WTC11 (cell line): ENCODE measurements at regions not wholly inside any gene's neighbourhood (a gene's known extent, or its start where the extent isn't known, plus 50 kb on each side); places are given as distances from the start of the nearest gene placed in this dataset.

Source experiments
- ATAC-seq: fragments of 200-7000 bp; cut with Tn5 transposase; 2 replicates; pipeline ENCODE4 v1.10.0; 2021; ENCODE audit warnings: mild to moderate bottlenecking, moderate library complexity
- CTCF ChIA-PET: fragments of 300-600 bp; sonication (Branson Sonifier 250); formaldehyde crosslinking; loops from one replicate; lab custom pipeline; 2021; ENCODE audit warnings: antibody characterized with exemption; lab: Charles Lee
- POLR2A ChIA-PET: fragments of 350-600 bp; sonication (Branson Sonifier 250); formaldehyde crosslinking; loops from one replicate; lab custom pipeline; 2021; ENCODE audit warnings: antibody characterized with exemption; lab: Charles Lee
- DNase-seq: peaks from one replicate; pipeline ENCODE4 v3.0.0; 2021; ENCODE audit warnings: low spot score
- H3K27ac Mint-ChIP-seq: 2 replicates; pipeline ENCODE4 v1.8.0; 2021; ENCODE audit warnings: mixed read lengths
- H3K27me3 Mint-ChIP-seq: 2 replicates; pipeline ENCODE4 v1.8.0; 2021; ENCODE audit warnings: low read depth, mild to moderate bottlenecking, moderate library complexity, mixed read lengths
- H3K36me3 Mint-ChIP-seq: 2 replicates; pipeline ENCODE4 v1.8.0; 2021; ENCODE audit warnings: mixed read lengths
- H3K4me1 Mint-ChIP-seq: 2 replicates; pipeline ENCODE4 v1.8.0; 2022; ENCODE audit warnings: mixed read lengths
- H3K4me3 Mint-ChIP-seq: 2 replicates; pipeline ENCODE4 v1.8.0; 2021; ENCODE audit warnings: mild to moderate bottlenecking, moderate library complexity, mixed read lengths
- H3K9me3 Mint-ChIP-seq: 2 replicates; pipeline ENCODE4 v1.8.0; 2021; ENCODE audit warnings: mixed read lengths
- ARID4B ChIP-seq: sonication (generic); formaldehyde crosslinking; IDR thresholded peaks from 2 replicates; pipeline ENCODE4 v1.8.0; 2023; ENCODE audit warnings: missing genetic modification reagents, mild to moderate bottlenecking, borderline replicate concordance
- ATF3 ChIP-seq: sonication (generic); formaldehyde crosslinking; conservative IDR thresholded peaks from 2 replicates; pipeline ENCODE4 v1.8.1; 2022; ENCODE audit warnings: mild to moderate bottlenecking, missing genetic modification reagents
- CDX4 ChIP-seq: fragments of 250-450 bp; sonication (Bioruptor Pico); IDR thresholded peaks from 2 replicates; pipeline ENCODE4 v1.9.0; 2021; ENCODE audit warnings: moderate library complexity, mild to moderate bottlenecking, inconsistent platforms, borderline replicate concordance
- E2F1 ChIP-seq: sonication (generic); formaldehyde crosslinking; IDR thresholded peaks from 2 replicates; pipeline ENCODE4 v1.8.0; 2022; ENCODE audit warnings: mild to moderate bottlenecking, missing genetic modification reagents
- ELF4 ChIP-seq: sonication (generic); formaldehyde crosslinking; IDR thresholded peaks from 2 replicates; pipeline ENCODE4 v1.8.1; 2022; ENCODE audit warnings: low read depth, mild to moderate bottlenecking, moderate library complexity, missing genetic modification reagents
- ERG ChIP-seq: fragments of 250-450 bp; sonication (Bioruptor Pico); IDR thresholded peaks from 2 replicates; pipeline ENCODE4 v1.8.0; 2021; ENCODE audit warnings: mild to moderate bottlenecking
- JUN ChIP-seq: sonication (generic); formaldehyde crosslinking; IDR thresholded peaks from 2 replicates; pipeline ENCODE4 v1.8.0; 2023; ENCODE audit warnings: mild to moderate bottlenecking, missing genetic modification reagents
- MXD4 ChIP-seq: fragments of 250-450 bp; sonication (Bioruptor Pico); IDR thresholded peaks from 2 replicates; pipeline ENCODE4 v1.8.0; 2021; ENCODE audit warnings: mild to moderate bottlenecking, moderate library complexity, borderline replicate concordance
- NFE2L1 ChIP-seq: sonication (generic); formaldehyde crosslinking; IDR thresholded peaks from 2 replicates; pipeline ENCODE4 v1.8.1; 2023; ENCODE audit warnings: missing genetic modification reagents
- SP1 ChIP-seq: sonication (generic); formaldehyde crosslinking; conservative IDR thresholded peaks from 2 replicates; pipeline ENCODE4 v1.8.1; 2022; ENCODE audit warnings: missing genetic modification reagents
- ZNF232 ChIP-seq: sonication (generic); formaldehyde crosslinking; IDR thresholded peaks from 2 replicates; pipeline ENCODE4 v1.8.0; 2022; ENCODE audit warnings: mild to moderate bottlenecking, missing genetic modification reagents
- ZNF263 ChIP-seq: sonication (generic); formaldehyde crosslinking; IDR thresholded peaks from 2 replicates; pipeline ENCODE4 v1.8.1; 2022; ENCODE audit warnings: low read depth, mild to moderate bottlenecking, moderate library complexity, missing genetic modification reagents
- ZNF423 ChIP-seq: fragments of 250-450 bp; sonication (Bioruptor Pico); IDR thresholded peaks from 2 replicates; pipeline ENCODE4 v2.1.2; 2022; ENCODE audit warnings: mild to moderate bottlenecking, moderate library complexity
- ZNF512 ChIP-seq: sonication (generic); formaldehyde crosslinking; IDR thresholded peaks from 2 replicates; pipeline ENCODE4 v1.8.1; 2022; ENCODE audit warnings: missing genetic modification reagents, borderline replicate concordance
- ZNF532 ChIP-seq: fragments of 250-450 bp; sonication (Bioruptor Pico); IDR thresholded peaks from 2 replicates; pipeline ENCODE4 v1.9.0; 2021; ENCODE audit warnings: mild to moderate bottlenecking, borderline replicate concordance

GRCh38 chr7:25381818-25382589, 153.7 kb upstream of the NPVF start (continued):
- TF ChIP-seq ZNF512 (CRISPR knock-in tag) (no peak), ARID4B (CRISPR knock-in tag) (no peak), ELF4 (CRISPR knock-in tag) (no peak), JUN (no peak), ZNF263 (CRISPR knock-in tag) (no peak), ERG (CRISPR knock-in tag) (no peak)

- CTCF ChIA-PET, result interaction anchor here (12.1 kb wide), 1 partner anchor 123 kb away, joined by 143 read pairs; no protein-coding TSS in a partner anchor
- H3K9me3 Mint-ChIP-seq, result no peaks in the 10 kb centered on the region
- ATAC-seq (no peak), DNase-seq (no peak)
- POLR2A ChIA-PET, result no interaction called here
- peaks cover 8% of the 10 kb centered on the region for H3K4me1 Mint-ChIP-seq
- no peaks in the 10 kb centered on the region for H3K36me3 Mint-ChIP-seq
- no peak overlapping the region for H3K4me3 Mint-ChIP-seq
- H3K27me3 Mint-ChIP-seq, result no peaks in the 10 kb centered on the region; the same call in 1 of the 2 replicates
- H3K27ac Mint-ChIP-seq, result no peak overlapping the region
- TF ChIP-seq NFE2L1 (CRISPR knock-in tag), result no peak
- TF ChIP-seq MXD4, result no peak
- no peak for TF ChIP-seq ZNF232 (CRISPR knock-in tag)
- no peak for TF ChIP-seq CDX4
- no peak for TF ChIP-seq SP1
- no peak for TF ChIP-seq ZNF423
- TF ChIP-seq ATF3 (CRISPR knock-in tag), result no peak
- TF ChIP-seq E2F1, result no peak
- TF ChIP-seq ZNF532 (CRISPR knock-in tag), result no peak
These were observed 154.6 kb upstream of the NPVF start for GRCh38 chr7:25382869-25383268.
